Loucy (cell line): ENCODE measurements at regions not wholly inside any gene's neighbourhood (a gene's known extent, or its start where the extent isn't known, plus 50 kb on each side); places are given as distances from the start of the nearest gene placed in this dataset.

Experiments used
- H2AFZ ChIP-seq: fragments of 200-600 bp; sonication (generic); 2 replicates; pipeline ENCODE4 v1.6.0; 2016; ENCODE audit warnings: antibody characterized with exemption, mild to moderate bottlenecking, low read length, moderate library complexity
- H3F3A ChIP-seq: fragments of 200-600 bp; 2 replicates; pipeline ENCODE4 v1.6.0; 2016; ENCODE audit warnings: antibody characterized with exemption, low read depth, mild to moderate bottlenecking
- H3K27me3 ChIP-seq: fragments of 200-600 bp; sonication (generic); 2 replicates; pipeline ENCODE4 v1.6.1; 2014; ENCODE audit warnings: low read length, mild to moderate bottlenecking; ENCODE audit not compliant: insufficient read depth, poor library complexity, severe bottlenecking
- H3K36me3 ChIP-seq: fragments of 200-600 bp; sonication (generic); 2 replicates; pipeline ENCODE4 v1.6.1; 2016; ENCODE audit warnings: low read length; ENCODE audit not compliant: insufficient read depth
- H3K4me1 ChIP-seq: fragments of 200-600 bp; sonication (generic); 2 replicates; pipeline ENCODE4 v1.5.1; 2014; ENCODE audit warnings: low read length, mild to moderate bottlenecking; ENCODE audit not compliant: insufficient read depth, poor library complexity, severe bottlenecking
- H3K4me2 ChIP-seq: fragments of 200-600 bp; sonication (generic); 2 replicates; pipeline ENCODE4 v1.6.0; 2014; ENCODE audit warnings: antibody characterized with exemption, low read length, low read depth, mild to moderate bottlenecking; ENCODE audit not compliant: poor library complexity, severe bottlenecking
- H3K4me3 ChIP-seq: fragments of 200-600 bp; sonication (generic); 2 replicates; pipeline ENCODE4 v1.5.1; 2014; ENCODE audit warnings: low read length, mild to moderate bottlenecking, mixed read lengths; ENCODE audit not compliant: poor library complexity, severe bottlenecking
- H3K79me2 ChIP-seq: fragments of 200-600 bp; sonication (generic); 2 replicates; pipeline ENCODE4 v1.6.1; 2014; ENCODE audit warnings: low read length; ENCODE audit not compliant: insufficient read depth
- H3K9ac ChIP-seq: fragments of 200-600 bp; sonication (generic); 2 replicates; pipeline ENCODE4 v1.6.0; 2014; ENCODE audit warnings: mild to moderate bottlenecking, low read depth, low read length, moderate library complexity; ENCODE audit not compliant: poor library complexity, severe bottlenecking
- H3K9me2 ChIP-seq: fragments of 200-600 bp; sonication (generic); replicated peaks from 2 replicates; pipeline ENCODE4 v1.6.1; 2016; ENCODE audit warnings: low read depth, low read length, mixed read lengths
- H3K9me3 ChIP-seq: fragments of 200-600 bp; sonication (generic); 2 replicates; pipeline ENCODE4 v1.6.1; 2014; ENCODE audit warnings: mild to moderate bottlenecking, antibody characterized with exemption, low read length, low read depth; ENCODE audit not compliant: insufficient read depth
- H4K20me1 ChIP-seq: fragments of 200-600 bp; sonication (generic); 2 replicates; pipeline ENCODE4 v1.6.0; 2014; ENCODE audit warnings: antibody characterized with exemption, low read length, mild to moderate bottlenecking; ENCODE audit not compliant: insufficient read depth, poor library complexity, severe bottlenecking
- EZH2phosphoT487 ChIP-seq: fragments of 200-600 bp; IDR thresholded peaks from 2 replicates; pipeline ENCODE4 v1.6.1; 2018; ENCODE audit warnings: antibody characterized with exemption, mild to moderate bottlenecking, moderate library complexity, borderline replicate concordance
- TF ChIP-seq, protein P1 (sequence below): fragments of 200-600 bp; sonication (generic); conservative IDR thresholded peaks from 2 replicates; pipeline ENCODE4 v1.5.1; 2014; ENCODE audit warnings: mild to moderate bottlenecking, antibody characterized with exemption, low read length

DNA sequence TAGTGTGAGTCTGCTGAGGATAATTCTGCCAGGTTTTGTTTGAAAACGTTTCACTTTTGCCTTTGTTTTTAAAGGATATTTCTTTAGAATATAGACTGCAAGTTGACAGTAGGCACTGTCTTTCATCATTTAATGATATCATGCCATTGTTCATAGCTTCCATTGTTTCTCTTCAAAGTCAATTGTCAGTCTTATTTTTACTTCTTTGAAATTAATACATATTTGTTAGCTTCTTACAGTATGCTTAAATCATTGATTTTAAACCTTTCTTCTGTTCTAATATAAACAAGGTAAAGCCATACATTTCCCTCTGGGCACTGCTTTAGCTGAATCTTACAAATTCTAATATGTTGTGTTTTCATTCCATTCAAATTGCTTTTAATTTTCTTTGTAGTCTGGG, 62.3 kb upstream of the PARVA start:
- H3K36me3 ChIP-seq: no peaks in the 10 kb centered on the region
- H3K4me2 ChIP-seq: no peak overlapping the region
- H3K4me3 ChIP-seq: no peak overlapping the region
- H3F3A ChIP-seq: no peaks in the 10 kb centered on the region
- peaks cover 13% of the 10 kb centered on the region for H3K4me1 ChIP-seq
- H3K79me2 ChIP-seq: no peaks in the 10 kb centered on the region
- no peaks in the 10 kb centered on the region for H3K27me3 ChIP-seq
- TF ChIP-seq, protein P1, sequence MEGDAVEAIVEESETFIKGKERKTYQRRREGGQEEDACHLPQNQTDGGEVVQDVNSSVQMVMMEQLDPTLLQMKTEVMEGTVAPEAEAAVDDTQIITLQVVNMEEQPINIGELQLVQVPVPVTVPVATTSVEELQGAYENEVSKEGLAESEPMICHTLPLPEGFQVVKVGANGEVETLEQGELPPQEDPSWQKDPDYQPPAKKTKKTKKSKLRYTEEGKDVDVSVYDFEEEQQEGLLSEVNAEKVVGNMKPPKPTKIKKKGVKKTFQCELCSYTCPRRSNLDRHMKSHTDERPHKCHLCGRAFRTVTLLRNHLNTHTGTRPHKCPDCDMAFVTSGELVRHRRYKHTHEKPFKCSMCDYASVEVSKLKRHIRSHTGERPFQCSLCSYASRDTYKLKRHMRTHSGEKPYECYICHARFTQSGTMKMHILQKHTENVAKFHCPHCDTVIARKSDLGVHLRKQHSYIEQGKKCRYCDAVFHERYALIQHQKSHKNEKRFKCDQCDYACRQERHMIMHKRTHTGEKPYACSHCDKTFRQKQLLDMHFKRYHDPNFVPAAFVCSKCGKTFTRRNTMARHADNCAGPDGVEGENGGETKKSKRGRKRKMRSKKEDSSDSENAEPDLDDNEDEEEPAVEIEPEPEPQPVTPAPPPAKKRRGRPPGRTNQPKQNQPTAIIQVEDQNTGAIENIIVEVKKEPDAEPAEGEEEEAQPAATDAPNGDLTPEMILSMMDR: no peak
- TF ChIP-seq EZH2phosphoT487: no peak
- H3K9me3 ChIP-seq: peaks cover 9% of the 10 kb centered on the region; the same call in 1 of the 2 replicates
- no peaks in the 10 kb centered on the region for H4K20me1 ChIP-seq
- H3K9ac ChIP-seq: no peak overlapping the region
- no peaks in the 10 kb centered on the region for H3K9me2 ChIP-seq
- no peak overlapping the region for H2AFZ ChIP-seq

DNA sequence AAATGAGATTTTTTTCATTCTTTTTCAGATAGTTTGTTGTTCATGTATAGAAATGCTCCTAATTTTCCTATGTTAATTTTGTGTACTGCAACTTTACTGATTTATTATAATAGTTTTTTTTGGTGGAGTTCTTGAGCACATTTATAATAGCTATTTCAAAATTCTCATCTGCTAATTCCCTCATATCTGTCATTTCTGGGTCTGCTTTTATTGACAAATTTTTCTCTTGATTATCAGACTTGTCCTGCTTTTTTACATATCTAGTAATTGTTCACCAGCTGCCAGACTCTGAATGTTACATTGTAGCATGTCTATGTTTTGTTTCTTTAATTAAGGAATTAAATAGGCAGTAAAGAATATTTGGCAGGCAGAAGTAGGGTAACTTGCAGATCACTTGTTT, 60.9 kb upstream of the PARVA start:
- H3K36me3 ChIP-seq: no peaks in the 10 kb centered on the region
- peaks cover 27% of the 10 kb centered on the region for H3K4me1 ChIP-seq
- H3K9me2 ChIP-seq: no peaks in the 10 kb centered on the region
- no peak overlapping the region for H2AFZ ChIP-seq
- H4K20me1 ChIP-seq: no peaks in the 10 kb centered on the region
- H3K9ac ChIP-seq: no peak overlapping the region
- H3K4me3 ChIP-seq: no peak overlapping the region
- H3K27me3 ChIP-seq: no peaks in the 10 kb centered on the region
- no peaks in the 10 kb centered on the region for H3F3A ChIP-seq
- H3K9me3 ChIP-seq: peaks cover 9% of the 10 kb centered on the region; the same call in 1 of the 2 replicates
- H3K79me2 ChIP-seq: no peaks in the 10 kb centered on the region
- no peak for TF ChIP-seq EZH2phosphoT487
- TF ChIP-seq, protein P1: no peak
- no peak overlapping the region for H3K4me2 ChIP-seq

DNA sequence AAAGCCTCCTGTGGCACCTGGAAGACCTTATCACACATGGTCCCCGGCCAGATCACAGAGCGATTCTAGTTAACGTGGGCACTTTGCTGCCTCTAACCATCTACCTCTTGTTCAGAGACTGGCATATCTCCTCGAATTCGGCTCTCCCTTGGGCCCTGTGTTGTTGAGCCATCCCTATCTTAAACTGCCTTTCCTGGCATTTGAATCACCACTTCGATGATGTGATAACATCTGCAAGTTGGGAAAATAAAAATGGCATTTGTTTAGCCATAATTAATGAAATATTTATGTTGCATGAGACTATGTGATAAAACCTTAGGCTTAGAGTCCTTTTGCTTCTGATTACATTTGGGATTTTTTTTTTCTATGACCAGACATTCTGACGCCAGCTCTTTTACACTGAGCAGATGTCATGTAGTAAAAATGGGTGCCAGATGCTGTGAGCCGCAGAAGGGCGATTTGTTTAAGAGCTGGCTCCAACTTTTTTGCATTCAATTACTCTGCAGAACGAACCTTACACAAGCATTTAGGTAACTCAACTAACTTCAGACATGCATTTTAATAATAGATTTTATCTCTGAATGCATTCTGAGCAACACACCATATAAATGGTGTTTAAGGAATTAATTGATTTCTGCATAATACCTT, 58.5 kb upstream of the PARVA start:
- Histone ChIP-seq H3K36me3 (no peaks in the 10 kb centered on the region), H4K20me1 (no peaks in the 10 kb centered on the region), H3K4me3 (peak overlapping the region; percentile 55), H3F3A (no peaks in the 10 kb centered on the region), H3K4me2 (peak overlapping the region; percentile 67), H3K4me1 (peaks cover 30% of the 10 kb centered on the region), H3K27me3 (no peaks in the 10 kb centered on the region), H3K9ac (no peak overlapping the region), H3K79me2 (no peaks in the 10 kb centered on the region), H3K9me3 (peaks cover 9% of the 10 kb centered on the region; the same call in 1 of the 2 replicates), H3K9me2 (no peaks in the 10 kb centered on the region), H2AFZ (peak overlapping the region; percentile 84; the same call in 1 of the 2 replicates)
- TF ChIP-seq EZH2phosphoT487: no peak
- TF ChIP-seq, protein P1: no peak
